Ascending aorta (tissue), 2 donors: ENCODE measurements at regions not wholly inside any gene's neighbourhood (a gene's known extent, or its start where the extent isn't known, plus 50 kb on each side); places are given as distances from the start of the nearest gene placed in this dataset.

Experiments used
- DNase-seq, 2 donors: peaks; one replicate each; pipeline ENCODE4 v3.0.0-alpha.2; 2019; ENCODE audit warnings: low spot score in 2 of 2
- H3K27ac ChIP-seq, 2 donors: fragments of 200-600 bp; sonication (generic); one replicate each; pipeline ENCODE4 v1.5.1; 2016 to 2017; ENCODE audit warnings: mild to moderate bottlenecking in 1 of 2
- H3K27me3 ChIP-seq: fragments of 200-600 bp; sonication (generic); one replicate; pipeline ENCODE4 v1.5.1; 2017
- H3K36me3 ChIP-seq, 2 donors: fragments of 200-600 bp; sonication (generic); one replicate each; pipeline ENCODE4 v1.5.1; 2016
- H3K4me1 ChIP-seq, 2 donors: fragments of 200-600 bp; sonication (generic); one replicate each; pipeline ENCODE4 v1.5.1; 2016 to 2017; ENCODE audit warnings: mild to moderate bottlenecking in 1 of 2
- H3K4me3 ChIP-seq, 2 donors: fragments of 200-600 bp; sonication (generic); one replicate each; pipeline ENCODE4 v1.5.1; 2016 to 2017; ENCODE audit warnings: mild to moderate bottlenecking in 1 of 2
- H3K9me3 ChIP-seq, 2 donors: fragments of 200-600 bp; sonication (generic); one replicate each; pipeline ENCODE4 v1.5.1; 2016
- intact Hi-C: fragments of 100-400 bp; cut with DNase I; formaldehyde crosslinking; loops from one replicate; pipeline ENCODE4 v1.15.1; 2023
- TF ChIP-seq, protein P1 (sequence below), 3 experiments: fragments of 200-600 bp in 2 of 3; fragments of 450-650 bp in 1 of 3; sonication (generic) in 2 of 3; IDR thresholded peaks; one replicate each; pipeline ENCODE4 v1.5.1; 2016 to 2019; ENCODE audit warnings: antibody characterized with exemption in 3 of 3, mild to moderate bottlenecking in 1 of 3, moderate library complexity in 1 of 3

DNA sequence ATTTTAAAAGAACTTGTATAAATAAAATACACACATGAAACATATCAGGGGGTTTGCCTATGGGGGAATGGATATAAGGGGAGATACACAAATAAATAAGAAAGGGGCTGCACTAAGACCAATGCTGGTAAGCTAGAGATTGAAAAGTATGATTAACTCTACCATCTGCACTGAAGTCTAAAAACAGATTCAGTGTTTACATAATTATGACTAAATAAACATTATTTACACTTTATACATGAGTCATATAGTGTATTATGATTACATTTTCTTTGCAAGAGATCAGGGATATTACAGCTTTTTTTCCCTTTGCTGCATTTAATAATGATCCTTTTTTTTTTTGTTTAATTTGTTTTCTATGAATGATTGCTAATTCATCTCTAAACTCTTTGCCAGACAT, 367.9 kb downstream of the TMEM38B start:
- H3K27me3 ChIP-seq, result no peaks in the 10 kb centered on the region
- H3K4me3 ChIP-seq, result no peak overlapping the region
- DNase-seq, result no peak
- no peak overlapping the region for H3K27ac ChIP-seq
- intact Hi-C loops, result no loop called here
- H3K4me1 ChIP-seq, result no peaks in the 10 kb centered on the region
- no peaks in the 10 kb centered on the region for H3K36me3 ChIP-seq
- TF ChIP-seq, protein P1, sequence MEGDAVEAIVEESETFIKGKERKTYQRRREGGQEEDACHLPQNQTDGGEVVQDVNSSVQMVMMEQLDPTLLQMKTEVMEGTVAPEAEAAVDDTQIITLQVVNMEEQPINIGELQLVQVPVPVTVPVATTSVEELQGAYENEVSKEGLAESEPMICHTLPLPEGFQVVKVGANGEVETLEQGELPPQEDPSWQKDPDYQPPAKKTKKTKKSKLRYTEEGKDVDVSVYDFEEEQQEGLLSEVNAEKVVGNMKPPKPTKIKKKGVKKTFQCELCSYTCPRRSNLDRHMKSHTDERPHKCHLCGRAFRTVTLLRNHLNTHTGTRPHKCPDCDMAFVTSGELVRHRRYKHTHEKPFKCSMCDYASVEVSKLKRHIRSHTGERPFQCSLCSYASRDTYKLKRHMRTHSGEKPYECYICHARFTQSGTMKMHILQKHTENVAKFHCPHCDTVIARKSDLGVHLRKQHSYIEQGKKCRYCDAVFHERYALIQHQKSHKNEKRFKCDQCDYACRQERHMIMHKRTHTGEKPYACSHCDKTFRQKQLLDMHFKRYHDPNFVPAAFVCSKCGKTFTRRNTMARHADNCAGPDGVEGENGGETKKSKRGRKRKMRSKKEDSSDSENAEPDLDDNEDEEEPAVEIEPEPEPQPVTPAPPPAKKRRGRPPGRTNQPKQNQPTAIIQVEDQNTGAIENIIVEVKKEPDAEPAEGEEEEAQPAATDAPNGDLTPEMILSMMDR (IDR thresholded peaks at IDR 0.05), result no peak
- H3K9me3 ChIP-seq, result no peaks in the 10 kb centered on the region

DNA sequence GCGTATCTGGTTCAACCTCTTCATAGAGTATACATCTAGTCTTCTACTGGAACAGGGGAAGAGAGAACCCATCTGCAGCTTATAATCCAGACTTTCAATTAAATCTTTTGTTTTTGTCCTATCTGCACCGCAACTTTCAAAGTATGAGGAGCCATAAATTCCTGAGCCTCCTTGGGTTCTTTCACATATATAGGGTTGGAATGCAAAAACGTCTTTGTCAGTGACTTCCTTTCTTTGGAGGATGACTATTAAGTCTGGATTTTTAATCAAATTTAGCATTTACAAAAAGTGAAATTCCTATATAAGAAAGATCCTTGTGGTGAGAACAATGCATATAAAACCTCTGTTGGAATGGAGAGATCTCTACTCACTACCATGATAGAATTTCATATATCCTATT, 370.8 kb downstream of the TMEM38B start:
- no peak overlapping the region for H3K27ac ChIP-seq
- no peaks in the 10 kb centered on the region for H3K27me3 ChIP-seq
- TF ChIP-seq, protein P1 (IDR thresholded peaks at IDR 0.05), result no peak
- no peaks in the 10 kb centered on the region for H3K36me3 ChIP-seq
- intact Hi-C loops, result no loop called here
- H3K4me1 ChIP-seq, result no peaks in the 10 kb centered on the region
- DNase-seq, result no peak
- H3K9me3 ChIP-seq, result no peaks in the 10 kb centered on the region
- no peak overlapping the region for H3K4me3 ChIP-seq

DNA sequence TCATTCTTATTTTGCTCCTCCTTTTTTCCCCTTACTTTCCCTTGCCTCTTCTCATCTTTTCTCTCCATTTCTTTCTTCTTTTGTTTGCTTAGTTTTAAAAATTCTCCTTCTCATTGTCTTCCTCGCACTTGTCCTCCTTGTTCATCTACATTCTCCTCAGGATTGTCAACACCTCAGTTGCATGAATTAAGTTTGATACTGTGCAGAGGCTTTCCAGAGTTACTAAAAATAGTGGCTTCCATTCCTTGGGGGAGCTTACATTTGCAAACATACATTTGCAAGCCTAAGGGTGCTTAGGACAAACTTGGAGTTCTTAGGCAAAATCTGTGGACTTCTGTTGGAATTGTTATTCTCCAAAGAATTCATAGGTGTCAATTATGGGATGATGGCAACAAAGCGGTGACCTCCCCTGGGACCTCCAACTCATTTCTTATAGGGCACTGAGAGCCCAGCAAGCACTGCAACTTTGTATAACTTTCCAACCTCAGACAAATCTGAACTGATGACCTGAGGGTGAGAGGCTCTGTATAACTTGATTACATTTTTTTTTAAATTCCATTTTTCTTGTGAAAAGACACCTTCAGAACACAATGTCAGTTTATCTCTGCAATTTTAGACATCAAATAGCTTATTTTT, 371.4 kb downstream of the TMEM38B start:
- Histone ChIP-seq H3K4me1 (no peaks in the 10 kb centered on the region), H3K27me3 (no peaks in the 10 kb centered on the region), H3K4me3 (no peak overlapping the region), H3K9me3 (no peaks in the 10 kb centered on the region), H3K27ac (no peak overlapping the region), H3K36me3 (no peaks in the 10 kb centered on the region)
- TF ChIP-seq, protein P1 (IDR thresholded peaks at IDR 0.05), result no peak
- no peak for DNase-seq
- intact Hi-C loops, result no loop called here

DNA sequence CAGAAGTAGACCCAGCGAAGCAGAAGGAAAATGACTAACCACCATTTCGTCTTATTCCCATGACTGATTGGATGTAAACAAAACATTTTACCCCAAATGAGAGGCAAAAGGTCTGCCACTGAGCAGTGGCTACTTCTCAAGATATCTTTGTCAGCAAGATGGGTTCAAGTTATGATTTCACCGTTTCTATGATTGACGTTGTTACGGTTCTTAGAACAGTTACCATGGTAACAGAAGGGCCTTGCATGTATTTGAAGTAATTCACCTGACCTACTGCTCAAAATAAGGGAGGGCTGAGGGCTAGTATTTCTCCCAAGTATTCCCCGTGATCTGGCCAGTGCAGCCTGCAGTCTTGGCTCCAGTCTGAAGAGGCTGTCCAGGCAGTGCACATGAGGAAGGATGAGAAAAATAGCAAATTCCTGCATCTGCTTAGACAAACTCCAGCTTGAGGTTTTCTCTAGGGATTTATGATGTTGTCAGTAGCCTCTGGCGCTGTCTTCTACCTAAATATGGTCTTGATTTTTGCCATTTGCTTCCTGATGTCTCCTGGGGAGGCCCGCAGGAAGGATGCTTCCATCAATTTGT, 372.7 kb downstream of the TMEM38B start:
- DNase-seq, result no peak
- Histone ChIP-seq H3K36me3 (no peaks in the 10 kb centered on the region), H3K27me3 (no peaks in the 10 kb centered on the region), H3K4me1 (no peaks in the 10 kb centered on the region), H3K27ac (no peak overlapping the region), H3K9me3 (no peaks in the 10 kb centered on the region), H3K4me3 (no peak overlapping the region)
- intact Hi-C loops, result no loop called here
- TF ChIP-seq, protein P1 (IDR thresholded peaks at IDR 0.05), result no peak

DNA sequence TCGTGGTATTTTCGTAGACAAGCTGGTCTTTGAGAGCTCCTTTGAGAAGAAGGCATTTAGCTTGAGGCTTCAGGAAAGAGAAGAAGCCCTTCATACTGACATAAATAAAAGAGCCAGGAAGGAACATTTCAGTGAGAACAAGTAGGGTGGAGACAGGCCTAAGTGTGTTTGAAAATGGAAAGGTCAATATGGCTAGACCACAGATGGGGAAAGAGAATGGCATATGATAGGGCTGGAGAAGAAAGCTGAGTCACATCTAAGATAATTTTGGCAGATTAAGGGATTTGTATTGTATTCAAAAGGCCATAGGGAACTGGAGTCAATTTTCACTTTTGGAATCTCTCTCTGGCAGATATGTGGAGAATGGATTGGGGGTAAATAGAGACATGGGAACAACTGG, 374.9 kb downstream of the TMEM38B start:
- Histone ChIP-seq H3K27me3 (no peaks in the 10 kb centered on the region), H3K4me1 (no peaks in the 10 kb centered on the region), H3K27ac (no peak overlapping the region), H3K4me3 (no peak overlapping the region), H3K9me3 (no peaks in the 10 kb centered on the region), H3K36me3 (no peaks in the 10 kb centered on the region)
- intact Hi-C loops, result no loop called here
- DNase-seq, result no peak
- TF ChIP-seq, protein P1 (IDR thresholded peaks at IDR 0.05), result no peak
